HG02840 (cell line): ENCODE measurements at regions not wholly inside any gene's neighbourhood (a gene's known extent, or its start where the extent isn't known, plus 50 kb on each side); places are given as distances from the start of the nearest gene placed in this dataset.

ENCODE experiments used
- ATAC-seq: cut with Tn5 transposase; IDR thresholded peaks from one replicate; pipeline ENCODE4 v1.9.1; 2021; ENCODE audit warnings: mild to moderate bottlenecking, moderate library complexity, moderate number of reproducible peaks; ENCODE audit not compliant: unreplicated experiment, low FRiP score

GRCh38 chr21:22250355-22250754 lies 1252.1 kb downstream of the NCAM2 start:
- ATAC-seq = no peak

- no peak for ATAC-seq
These were observed 1255.6 kb downstream of the NCAM2 start for GRCh38 chr21:22253761-22254160.

- no peak for ATAC-seq
These were observed 1260.6 kb downstream of the NCAM2 start for GRCh38 chr21:22258821-22259220.

- no peak for ATAC-seq
These were observed 1262.1 kb downstream of the NCAM2 start for GRCh38 chr21:22260274-22260673.

DNA sequence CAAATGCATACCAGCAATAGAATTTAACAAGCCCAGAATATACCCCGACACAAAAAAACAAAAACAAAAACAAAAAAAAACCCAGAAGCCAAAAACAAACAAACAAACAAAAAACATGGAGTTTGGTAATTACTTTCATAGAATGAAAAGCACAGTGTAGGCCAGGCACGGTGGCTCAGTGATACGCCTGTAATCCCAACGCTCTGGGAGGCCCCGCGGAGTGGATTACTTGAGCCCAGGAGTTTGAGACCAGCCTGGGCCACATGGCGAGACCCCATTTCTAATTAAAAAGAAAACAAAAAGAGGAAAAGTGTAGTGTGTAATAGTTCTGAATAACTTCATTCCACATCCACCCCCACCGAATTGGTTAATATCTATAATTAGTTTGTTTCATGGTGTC lies 1265.7 kb downstream of the NCAM2 start:
- no peak for ATAC-seq

GRCh38 chr21:22277341-22277740 lies 1279.1 kb downstream of the NCAM2 start:
- no peak for ATAC-seq

DNA sequence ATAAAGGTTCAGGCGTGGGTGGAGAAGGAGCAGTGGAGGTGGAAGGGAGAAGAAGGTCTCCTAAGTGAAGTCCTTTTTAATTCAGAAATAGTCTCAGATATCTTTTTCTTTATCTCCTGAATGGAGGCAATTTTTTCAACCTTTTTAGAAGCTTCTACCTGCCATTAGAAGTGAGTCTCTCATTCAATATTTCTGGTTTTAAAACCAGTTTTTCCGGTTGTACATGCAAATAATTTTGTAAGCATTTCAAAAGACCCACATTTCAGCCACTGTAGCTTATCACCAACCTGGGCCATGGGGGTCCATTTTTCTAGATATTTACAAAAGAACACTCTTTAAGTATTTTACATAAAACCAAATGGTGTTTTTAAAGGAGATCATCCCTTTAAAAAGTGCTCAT lies 1280.2 kb downstream of the NCAM2 start:
- ATAC-seq = no peak

- ATAC-seq = no peak
These were observed 1282.6 kb downstream of the NCAM2 start for GRCh38 chr21:22280851-22281250.

DNA sequence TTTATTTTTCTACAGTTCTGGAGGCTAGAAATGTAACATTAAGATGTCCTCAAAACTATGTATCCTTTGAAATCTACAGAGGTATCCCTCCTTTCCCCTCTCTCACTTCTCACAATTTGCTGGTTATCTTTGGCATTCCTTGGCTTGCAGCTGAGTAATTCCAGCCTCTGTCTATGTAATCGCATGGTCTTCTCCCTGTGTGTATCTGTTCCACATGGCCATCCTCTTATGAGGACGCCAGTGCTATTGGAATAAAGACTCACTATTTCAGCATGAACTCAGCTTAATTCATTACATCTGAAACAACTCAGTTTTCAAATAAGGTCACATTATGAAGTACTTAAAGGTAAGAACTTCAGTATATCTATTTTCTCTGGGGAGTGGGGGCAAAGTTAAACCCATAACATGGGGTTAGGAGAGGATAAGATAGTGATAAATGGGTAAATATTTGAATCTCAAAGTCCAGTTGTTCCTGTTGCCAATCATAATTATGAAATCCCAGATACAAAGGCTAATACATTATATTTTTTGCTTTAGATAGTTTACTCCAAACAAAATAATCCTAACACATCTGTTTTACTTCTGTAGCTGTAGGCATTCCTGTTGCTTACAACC lies 1290.8 kb downstream of the NCAM2 start:
- ATAC-seq = no peak

DNA sequence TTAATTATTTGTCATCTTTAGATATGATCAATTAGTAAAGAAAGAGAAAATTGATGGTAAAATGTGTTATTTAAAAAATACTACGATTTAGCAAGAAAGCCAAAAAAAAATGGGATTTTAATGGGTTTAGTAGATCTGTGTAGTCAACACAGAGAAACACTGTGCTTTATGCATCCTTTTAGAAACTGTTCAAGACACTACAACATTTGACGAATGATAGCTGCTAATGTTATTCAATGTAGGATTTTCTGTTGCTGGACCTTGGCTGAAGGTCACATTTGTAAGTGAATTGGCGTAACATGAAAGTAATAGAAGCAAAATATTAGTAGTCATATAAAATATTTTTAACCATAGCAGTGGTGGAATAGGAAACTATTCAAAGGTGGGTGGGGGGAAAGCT lies 1293.9 kb downstream of the NCAM2 start:
- ATAC-seq = no peak

DNA sequence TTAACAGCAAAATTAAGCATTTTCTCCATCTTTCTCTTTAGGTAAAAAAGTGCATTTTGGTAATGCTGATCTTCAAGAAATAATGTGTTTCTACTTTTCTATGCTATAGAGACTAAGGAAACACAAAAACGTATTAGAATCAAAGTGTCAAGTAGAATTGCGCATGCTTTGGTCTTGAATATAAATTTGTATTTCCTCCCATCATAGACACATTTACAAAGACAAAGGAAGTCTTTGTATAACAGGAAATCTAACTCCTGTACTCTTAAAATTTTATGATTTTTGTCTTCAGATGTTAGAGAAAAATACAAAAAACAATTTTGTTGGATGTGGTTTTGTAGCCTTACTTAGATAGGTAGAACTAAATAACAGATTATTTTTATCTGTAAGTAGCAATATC lies 1299.4 kb downstream of the NCAM2 start:
- no peak for ATAC-seq

- ATAC-seq = no peak
These were observed 1313.7 kb downstream of the NCAM2 start for GRCh38 chr21:22311741-22312462.

DNA sequence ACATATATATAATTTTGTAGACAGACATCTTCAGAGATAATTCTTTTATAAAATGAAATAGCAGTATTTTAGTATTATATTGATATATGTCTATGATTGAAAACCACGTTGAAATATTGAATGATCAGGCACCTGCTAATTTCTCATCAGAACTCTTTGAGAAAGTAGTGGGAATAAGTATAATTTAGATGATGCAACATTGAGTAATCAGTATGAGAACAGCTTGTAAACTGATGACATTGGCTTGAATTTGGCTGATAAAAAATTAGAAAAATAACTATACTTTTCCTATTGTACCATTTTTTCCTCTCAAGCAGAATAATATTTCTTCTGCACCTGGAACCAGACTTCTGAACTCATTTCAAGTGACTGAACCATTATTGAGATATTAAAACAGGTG lies 1316.8 kb downstream of the NCAM2 start:
- no peak for ATAC-seq

- ATAC-seq = no peak
These were observed 1321.2 kb downstream of the NCAM2 start for GRCh38 chr21:22319435-22319834.

DNA sequence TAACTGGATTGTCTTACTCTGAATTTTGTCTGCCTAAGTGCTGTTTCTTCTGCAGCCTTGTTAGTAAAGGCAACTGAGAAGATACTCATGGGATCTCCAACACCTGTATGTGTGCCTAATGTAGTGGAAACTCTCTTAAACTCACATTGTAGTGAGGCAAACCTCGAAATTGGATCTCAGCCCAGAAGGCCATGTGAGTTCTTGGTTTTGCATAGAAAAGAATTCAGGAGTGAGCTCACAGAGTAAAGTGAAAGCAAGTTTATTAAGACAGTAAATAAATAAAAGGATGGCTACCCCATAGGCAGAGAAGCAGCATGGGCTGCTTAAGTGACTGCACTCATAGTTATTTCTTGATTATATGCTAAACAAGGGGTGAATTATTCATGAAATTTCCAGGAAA lies 1344.7 kb downstream of the NCAM2 start:
- ATAC-seq = no peak

DNA sequence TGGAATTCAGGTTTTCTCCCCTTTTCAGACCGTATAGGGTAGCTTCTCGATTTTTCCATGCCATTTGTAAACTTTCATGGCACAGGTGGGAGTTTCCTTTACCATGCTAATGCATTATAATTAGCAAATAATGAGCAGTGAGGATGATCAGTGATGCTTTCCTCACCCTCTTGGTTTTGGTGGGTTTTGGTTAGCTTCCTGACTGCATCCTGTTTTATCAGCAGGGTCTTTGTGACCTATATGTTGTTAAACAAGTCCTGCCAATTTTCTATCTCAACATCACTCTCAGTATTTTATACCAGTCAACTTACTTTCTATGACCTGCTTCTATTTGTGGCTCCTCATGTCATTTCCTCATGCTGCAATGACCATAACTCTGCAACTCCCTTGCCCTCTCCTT lies 1345.1 kb downstream of the NCAM2 start:
- ATAC-seq = no peak

- ATAC-seq = no peak
These were observed 1345.5 kb downstream of the NCAM2 start for GRCh38 chr21:22343721-22344120.

DNA sequence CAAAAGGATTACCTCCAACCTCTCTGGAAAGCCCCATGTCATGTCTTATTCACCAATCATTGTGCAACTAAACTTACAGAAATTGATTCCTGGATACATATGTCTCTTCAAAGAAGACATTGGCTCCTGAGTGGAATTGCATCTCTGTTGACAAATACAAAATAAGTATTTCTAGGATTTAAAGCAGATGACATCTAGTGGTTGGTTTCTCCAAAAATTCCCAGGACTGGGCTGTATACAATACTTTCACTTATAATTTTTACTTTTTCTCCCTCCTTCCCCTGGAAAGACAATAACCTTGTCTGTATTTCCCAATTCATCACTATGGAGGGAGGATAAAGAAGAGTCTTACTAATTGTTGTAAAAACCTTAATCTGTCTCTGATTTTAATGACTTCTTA lies 1347.4 kb downstream of the NCAM2 start:
- ATAC-seq = no peak

DNA sequence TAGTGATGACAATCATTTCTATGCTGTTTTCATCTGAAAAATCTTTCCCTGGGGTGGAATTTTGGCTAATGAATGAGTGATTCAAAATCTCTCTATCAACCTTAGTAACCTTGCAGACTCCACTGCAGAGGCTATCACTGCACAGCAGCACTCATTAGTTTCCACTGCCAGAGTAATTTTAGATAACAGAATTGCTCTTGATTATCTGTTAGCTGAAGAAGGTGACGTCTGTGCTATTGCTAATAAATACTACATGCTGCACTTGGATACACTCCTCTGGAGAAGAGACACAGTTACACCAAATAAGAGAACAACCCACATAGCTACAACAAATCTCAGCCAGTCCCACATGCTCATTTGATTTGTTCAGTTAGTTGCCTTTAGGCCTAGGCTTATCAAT lies 1348.4 kb downstream of the NCAM2 start:
- ATAC-seq = no peak

DNA sequence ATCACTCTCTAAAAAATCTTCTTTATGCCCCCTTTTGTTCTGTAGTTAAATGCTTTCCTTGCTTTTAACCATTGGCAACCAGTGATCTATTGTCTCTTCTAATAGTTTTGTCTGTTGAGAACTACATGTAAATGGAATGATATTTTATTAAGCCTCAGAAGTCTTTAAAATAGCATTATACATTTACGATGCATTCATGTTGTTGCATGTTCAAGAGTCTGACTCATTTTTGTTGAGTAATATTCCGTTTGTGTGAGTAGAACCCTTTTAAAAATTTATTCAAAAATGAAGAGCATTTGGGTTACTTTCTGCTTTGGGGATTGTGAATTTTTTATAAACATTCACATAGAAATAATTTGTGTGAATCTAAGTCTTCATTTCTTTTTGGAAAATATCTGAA lies 1352.9 kb downstream of the NCAM2 start:
- ATAC-seq = no peak

GRCh38 chr21:22352088-22352487 lies 1353.9 kb downstream of the NCAM2 start:
- ATAC-seq = no peak

- ATAC-seq = no peak
These were observed 1357.7 kb downstream of the NCAM2 start for GRCh38 chr21:22355949-22356348.
